ENCODE measurements at regions not wholly inside any gene's neighbourhood (a gene's known extent, or its start where the extent isn't known, plus 50 kb on each side); places are given as distances from the start of the nearest gene placed in this dataset.

GRCh38 chrX:13121020-13121555 lies 76.7 kb upstream of the FAM9C start:
- H3K4me3 ChIP-seq (ENCODE audit: low read length): no peak overlapping the region
- H3K27ac ChIP-seq (ENCODE audit: low read length): no peak overlapping the region
- H3K9ac ChIP-seq (ENCODE audit: low read length): no peak overlapping the region
- no peaks in the 10 kb centered on the region for H3K4me1 ChIP-seq (ENCODE audit: low read length)
- H3K27me3 ChIP-seq (ENCODE audit: low read depth, low read length): no peaks in the 10 kb centered on the region
- no peaks in the 10 kb centered on the region for H3K36me3 ChIP-seq (replicated peaks; ENCODE audit: low read depth, low read length)
- TF ChIP-seq EZH2phosphoT487 (IDR thresholded peaks at IDR 0.05; ENCODE audit: low read depth) (no peak), CTCF (IDR thresholded peaks at IDR 0.05; ENCODE audit: low read depth, low read length) (no peak)
- no peaks in the 10 kb centered on the region for H4K20me1 ChIP-seq (ENCODE audit: insufficient read depth, low read length)
- no peak overlapping the region for H3K4me2 ChIP-seq (ENCODE audit: low read length)
- no peaks in the 10 kb centered on the region for H3K9me3 ChIP-seq (ENCODE audit: insufficient read depth, low read length)
- H3K79me2 ChIP-seq (ENCODE audit: low read length): no peaks in the 10 kb centered on the region
- no peak overlapping the region for H2AFZ ChIP-seq (ENCODE audit: low read depth, low read length)

DNA sequence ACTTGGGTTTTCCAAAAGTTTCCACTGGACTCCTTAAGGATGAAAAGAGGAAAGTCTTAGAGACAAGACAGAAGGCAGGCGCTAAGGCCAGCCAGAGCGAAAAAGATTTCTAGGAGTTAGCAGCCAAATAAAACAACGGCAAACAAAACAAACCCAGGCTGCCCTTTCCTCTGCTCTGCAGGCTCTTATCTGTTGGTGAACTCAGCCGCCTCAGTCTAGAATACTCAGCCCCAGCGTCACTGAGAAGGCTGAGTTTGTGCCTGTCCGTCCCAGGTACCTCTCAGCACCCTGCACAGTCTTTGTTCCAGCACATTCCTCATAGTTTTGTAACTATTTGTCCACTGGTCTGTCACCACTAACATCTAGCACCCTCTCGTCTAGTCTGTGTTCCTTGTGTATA lies 75.6 kb upstream of the FAM9C start:
- no peak overlapping the region for H3K27ac ChIP-seq (ENCODE audit: low read length)
- no peaks in the 10 kb centered on the region for H3K27me3 ChIP-seq (ENCODE audit: low read depth, low read length)
- no peak overlapping the region for H3K9ac ChIP-seq (ENCODE audit: low read length)
- H3K4me2 ChIP-seq (ENCODE audit: low read length): no peak overlapping the region
- H2AFZ ChIP-seq (ENCODE audit: low read depth, low read length): no peak overlapping the region
- no peaks in the 10 kb centered on the region for H3K4me1 ChIP-seq (ENCODE audit: low read length)
- H3K79me2 ChIP-seq (ENCODE audit: low read length): no peaks in the 10 kb centered on the region
- no peak overlapping the region for H3K4me3 ChIP-seq (ENCODE audit: low read length)
- no peaks in the 10 kb centered on the region for H3K36me3 ChIP-seq (replicated peaks; ENCODE audit: low read depth, low read length)
- no peaks in the 10 kb centered on the region for H4K20me1 ChIP-seq (ENCODE audit: insufficient read depth, low read length)
- no peaks in the 10 kb centered on the region for H3K9me3 ChIP-seq (ENCODE audit: insufficient read depth, low read length)
- no peak for TF ChIP-seq CTCF (IDR thresholded peaks at IDR 0.05; ENCODE audit: low read depth, low read length)
- TF ChIP-seq EZH2phosphoT487 (IDR thresholded peaks at IDR 0.05; ENCODE audit: low read depth): no peak

DNA sequence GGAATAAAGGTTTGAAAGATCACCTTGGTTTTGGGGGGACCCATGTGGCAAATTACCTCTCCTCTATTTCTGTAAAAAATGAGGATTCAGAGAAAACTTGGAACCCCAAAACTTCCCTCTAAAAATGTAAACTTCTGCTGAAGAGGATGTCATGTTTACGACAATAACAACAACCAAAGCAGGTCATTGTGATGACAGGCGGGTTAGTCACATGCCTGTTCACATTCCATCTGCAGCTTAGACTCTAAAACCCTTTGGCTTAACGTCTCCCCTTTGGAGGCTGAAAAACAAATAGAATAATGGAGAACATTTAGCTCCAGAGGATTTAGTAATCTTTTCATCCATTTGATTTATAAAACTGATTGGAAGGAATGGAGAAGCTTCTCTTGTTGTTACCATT lies 75.0 kb upstream of the FAM9C start:
- Histone ChIP-seq H3K79me2 (ENCODE audit: low read length) (no peaks in the 10 kb centered on the region), H3K4me3 (ENCODE audit: low read length) (no peak overlapping the region), H3K27me3 (ENCODE audit: low read depth, low read length) (no peaks in the 10 kb centered on the region), H3K4me1 (ENCODE audit: low read length) (no peaks in the 10 kb centered on the region), H3K9me3 (ENCODE audit: insufficient read depth, low read length) (no peaks in the 10 kb centered on the region), H3K4me2 (ENCODE audit: low read length) (no peak overlapping the region), H3K36me3 (replicated peaks; ENCODE audit: low read depth, low read length) (no peaks in the 10 kb centered on the region), H3K9ac (ENCODE audit: low read length) (no peak overlapping the region), H4K20me1 (ENCODE audit: insufficient read depth, low read length) (no peaks in the 10 kb centered on the region), H2AFZ (ENCODE audit: low read depth, low read length) (no peak overlapping the region), H3K27ac (ENCODE audit: low read length) (no peak overlapping the region)
- TF ChIP-seq EZH2phosphoT487 (IDR thresholded peaks at IDR 0.05; ENCODE audit: low read depth): no peak
- no peak for TF ChIP-seq CTCF (IDR thresholded peaks at IDR 0.05; ENCODE audit: low read depth, low read length)

DNA sequence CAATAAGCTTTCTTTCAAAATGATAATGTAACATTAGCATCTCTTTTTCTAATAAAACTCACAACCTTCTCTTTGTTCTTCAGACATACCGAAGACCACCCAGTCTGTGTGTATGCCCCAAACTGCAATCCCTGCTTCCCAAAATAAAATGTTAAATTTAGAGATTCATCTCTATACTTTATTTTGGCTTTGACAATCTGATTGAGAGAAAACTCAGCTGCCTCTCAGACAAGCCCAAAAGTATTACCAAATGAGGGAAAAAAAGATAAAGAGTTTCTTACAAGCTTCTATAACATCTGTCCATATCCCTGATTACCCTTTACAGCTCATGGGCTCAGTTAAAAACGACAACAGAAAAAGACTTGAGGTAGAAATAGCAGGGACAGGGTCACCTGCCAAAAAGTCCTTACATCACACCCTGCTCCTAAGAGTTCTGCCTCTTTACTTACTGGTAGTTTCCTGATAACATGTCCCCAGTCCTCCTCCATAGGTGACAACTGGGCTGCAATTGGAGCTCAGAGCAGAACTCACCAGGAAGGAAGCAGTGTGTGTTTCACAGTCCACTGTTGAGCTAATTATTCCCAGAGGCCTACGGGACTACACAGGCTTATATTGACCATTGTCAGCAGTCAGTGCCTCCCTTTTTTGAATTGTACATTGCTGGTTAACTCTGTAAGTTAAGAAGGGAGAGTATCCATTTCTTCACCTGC lies 70.9 kb upstream of the FAM9C start:
- H3K36me3 ChIP-seq (replicated peaks; ENCODE audit: low read depth, low read length): no peaks in the 10 kb centered on the region
- no peak overlapping the region for H3K9ac ChIP-seq (ENCODE audit: low read length)
- no peak overlapping the region for H2AFZ ChIP-seq (ENCODE audit: low read depth, low read length)
- H3K4me1 ChIP-seq (ENCODE audit: low read length): no peaks in the 10 kb centered on the region
- no peak overlapping the region for H3K27ac ChIP-seq (ENCODE audit: low read length)
- H3K4me3 ChIP-seq (ENCODE audit: low read length): no peak overlapping the region
- no peak overlapping the region for H3K4me2 ChIP-seq (ENCODE audit: low read length)
- H3K27me3 ChIP-seq (ENCODE audit: low read depth, low read length): no peaks in the 10 kb centered on the region
- H3K79me2 ChIP-seq (ENCODE audit: low read length): no peaks in the 10 kb centered on the region
- TF ChIP-seq EZH2phosphoT487 (IDR thresholded peaks at IDR 0.05; ENCODE audit: low read depth) (no peak), CTCF (IDR thresholded peaks at IDR 0.05; ENCODE audit: low read depth, low read length) (no peak)
- H4K20me1 ChIP-seq (ENCODE audit: insufficient read depth, low read length): no peaks in the 10 kb centered on the region
- no peaks in the 10 kb centered on the region for H3K9me3 ChIP-seq (ENCODE audit: insufficient read depth, low read length)
